ENCODE measurements at regions not wholly inside any gene's neighbourhood (a gene's known extent, or its start where the extent isn't known, plus 50 kb on each side); places are given as distances from the start of the nearest gene placed in this dataset.
"Not testable (repeated sequence)": the region's sequence is repeated elsewhere in the genome, so short reads cannot be mapped to it uniquely, and the experiment has no call there.

GRCh38 chr20:1748777-1749176, 91.2 kb upstream of the SIRPG start:
- H3K27me3 ChIP-seq (ENCODE audit: control insufficient read depth, extremely low read depth, insufficient read depth, low read length), result no peaks in the 10 kb centered on the region
- TF ChIP-seq CTCF (optimal IDR thresholded peaks at IDR 0.05 in 1 of 3, IDR thresholded peaks at IDR 0.05 in 1 of 3, conservative IDR thresholded peaks at IDR 0.05 in 1 of 3; ENCODE audit: extremely low read depth in 1 of 3, insufficient read depth in 2 of 3, low read length in 3 of 3) (no peak), EZH2 (IDR thresholded peaks at IDR 0.05; ENCODE audit: low read length) (no peak)
- FAIRE-seq (no peak), DNase-seq (ENCODE audit: low read depth, low spot score) (no peak)
- no peaks in the 10 kb centered on the region for H3K9me1 ChIP-seq (ENCODE audit: control insufficient read depth, extremely low read depth, insufficient read depth, low read length)
- no peak overlapping the region for H3K4me2 ChIP-seq (ENCODE audit: control insufficient read depth, extremely low read depth, insufficient read depth, low read depth, low read length)
- no peak overlapping the region for H3K9ac ChIP-seq (ENCODE audit: control insufficient read depth, extremely low read depth, insufficient read depth, low read length)
- no peak overlapping the region for H3K4me3 ChIP-seq (ENCODE audit: control insufficient read depth in 2 of 3, extremely low read depth in 1 of 3, insufficient read depth in 2 of 3, low read depth in 1 of 3, low read length in 3 of 3)
- H2AFZ ChIP-seq (ENCODE audit: control insufficient read depth, low read length), result no peak overlapping the region
- H3K36me3 ChIP-seq (ENCODE audit: control insufficient read depth in 2 of 2, extremely low read depth in 1 of 2, insufficient read depth in 2 of 2, low read length in 2 of 2), result no peaks in the 10 kb centered on the region
- no peak overlapping the region for H3K27ac ChIP-seq (ENCODE audit: control insufficient read depth, insufficient read depth, low read length)
- no peaks in the 10 kb centered on the region for H3K9me3 ChIP-seq (ENCODE audit: control insufficient read depth, low read depth, low read length)
- no peaks in the 10 kb centered on the region for H4K20me1 ChIP-seq (ENCODE audit: control insufficient read depth, extremely low read depth, insufficient read depth, low read length)
- H3K79me2 ChIP-seq (ENCODE audit: control insufficient read depth, insufficient read depth, low read length), result no peaks in the 10 kb centered on the region
- H3K4me1 ChIP-seq (ENCODE audit: control insufficient read depth, extremely low read depth, insufficient read depth, low read length), result no peaks in the 10 kb centered on the region
- dilution Hi-C loops (cut with MboI; ENCODE audit: extremely low pct_ligation_motif_present, low sequenced_read_pairs), result no loop called here

- H3K79me2 ChIP-seq (ENCODE audit: control insufficient read depth, insufficient read depth, low read length), result no peaks in the 10 kb centered on the region
- H3K4me2 ChIP-seq (ENCODE audit: control insufficient read depth, extremely low read depth, insufficient read depth, low read depth, low read length), result no peak overlapping the region
- DNase-seq (ENCODE audit: low read depth, low spot score) (no peak), FAIRE-seq (no peak)
- H3K27me3 ChIP-seq (ENCODE audit: control insufficient read depth, extremely low read depth, insufficient read depth, low read length), result no peaks in the 10 kb centered on the region
- no peaks in the 10 kb centered on the region for H4K20me1 ChIP-seq (ENCODE audit: control insufficient read depth, extremely low read depth, insufficient read depth, low read length)
- no peak for TF ChIP-seq EZH2 (IDR thresholded peaks at IDR 0.05; ENCODE audit: low read length)
- TF ChIP-seq CTCF (optimal IDR thresholded peaks at IDR 0.05 in 1 of 3, IDR thresholded peaks at IDR 0.05 in 1 of 3, conservative IDR thresholded peaks at IDR 0.05 in 1 of 3; ENCODE audit: extremely low read depth in 1 of 3, insufficient read depth in 2 of 3, low read length in 3 of 3), result no peak
- no peaks in the 10 kb centered on the region for H3K36me3 ChIP-seq (ENCODE audit: control insufficient read depth in 2 of 2, extremely low read depth in 1 of 2, insufficient read depth in 2 of 2, low read length in 2 of 2)
- no peak overlapping the region for H3K4me3 ChIP-seq (ENCODE audit: control insufficient read depth in 2 of 3, extremely low read depth in 1 of 3, insufficient read depth in 2 of 3, low read depth in 1 of 3, low read length in 3 of 3)
- no peaks in the 10 kb centered on the region for H3K9me1 ChIP-seq (ENCODE audit: control insufficient read depth, extremely low read depth, insufficient read depth, low read length)
- dilution Hi-C loops (cut with MboI; ENCODE audit: extremely low pct_ligation_motif_present, low sequenced_read_pairs), result no loop called here
- H3K9ac ChIP-seq (ENCODE audit: control insufficient read depth, extremely low read depth, insufficient read depth, low read length), result no peak overlapping the region
- H2AFZ ChIP-seq (ENCODE audit: control insufficient read depth, low read length), result no peak overlapping the region
- H3K4me1 ChIP-seq (ENCODE audit: control insufficient read depth, extremely low read depth, insufficient read depth, low read length), result no peaks in the 10 kb centered on the region
- no peaks in the 10 kb centered on the region for H3K9me3 ChIP-seq (ENCODE audit: control insufficient read depth, low read depth, low read length)
- H3K27ac ChIP-seq (ENCODE audit: control insufficient read depth, insufficient read depth, low read length), result no peak overlapping the region
Observed at GRCh38 chr20:1747953-1748577, 90.5 kb upstream of the SIRPG start.

GRCh38 chr20:1742049-1742434, 84.5 kb upstream of the SIRPG start:
- FAIRE-seq; DNase-seq (ENCODE audit: low read depth, low spot score); H3K27me3 ChIP-seq (ENCODE audit: control insufficient read depth, extremely low read depth, insufficient read depth, low read length); H3K4me3 ChIP-seq (ENCODE audit: control insufficient read depth in 2 of 3, extremely low read depth in 1 of 3, insufficient read depth in 2 of 3, low read depth in 1 of 3, low read length in 3 of 3); dilution Hi-C loops (cut with MboI; ENCODE audit: extremely low pct_ligation_motif_present, low sequenced_read_pairs); H3K36me3 ChIP-seq (ENCODE audit: control insufficient read depth in 2 of 2, extremely low read depth in 1 of 2, insufficient read depth in 2 of 2, low read length in 2 of 2); H3K4me1 ChIP-seq (ENCODE audit: control insufficient read depth, extremely low read depth, insufficient read depth, low read length); H3K9me1 ChIP-seq (ENCODE audit: control insufficient read depth, extremely low read depth, insufficient read depth, low read length); H3K79me2 ChIP-seq (ENCODE audit: control insufficient read depth, insufficient read depth, low read length); H2AFZ ChIP-seq (ENCODE audit: control insufficient read depth, low read length); H3K27ac ChIP-seq (ENCODE audit: control insufficient read depth, insufficient read depth, low read length); H3K9me3 ChIP-seq (ENCODE audit: control insufficient read depth, low read depth, low read length); H4K20me1 ChIP-seq (ENCODE audit: control insufficient read depth, extremely low read depth, insufficient read depth, low read length); H3K4me2 ChIP-seq (ENCODE audit: control insufficient read depth, extremely low read depth, insufficient read depth, low read depth, low read length); H3K9ac ChIP-seq (ENCODE audit: control insufficient read depth, extremely low read depth, insufficient read depth, low read length): not testable (repeated sequence)
